SK-N-SH (cell line): ENCODE measurements at regions not wholly inside any gene's neighbourhood (a gene's known extent, or its start where the extent isn't known, plus 50 kb on each side); places are given as distances from the start of the nearest gene placed in this dataset.

Source experiments
- CTCF ChIA-PET: fragments of 300-600, 350-600 bp; formaldehyde crosslinking; extraction: SDS; loops from one replicate; lab custom pipeline; 2021; lab: Yijun Ruan, JAX
- POLR2A ChIA-PET: fragments of 350-600 bp; sonication (Branson Sonifier 250); formaldehyde crosslinking; extraction: SDS; loops from one replicate; lab custom pipeline; 2020; ENCODE audit warnings: antibody characterized with exemption, inconsistent platforms; lab: Yijun Ruan, JAX
- DNase-seq: peaks from one replicate; pipeline ENCODE4 v3.0.0; 2012
- H2AFZ ChIP-seq: fragments of 200-600 bp; sonication (generic); 2 replicates; pipeline ENCODE4 v1.8.1; 2016; ENCODE audit warnings: antibody characterized with exemption, mild to moderate bottlenecking, low read depth
- H3F3A ChIP-seq: fragments of 200-600 bp; sonication (generic); replicated peaks from 2 replicates; pipeline ENCODE3; 2016; ENCODE audit warnings: antibody characterized with exemption, mild to moderate bottlenecking; ENCODE audit not compliant: insufficient read depth
- H3K27ac ChIP-seq, 2 experiments: fragments of 200-500 bp in 1 of 2; fragments of 200-600 bp in 1 of 2; sonication (Bioruptor generic) in 1 of 2; sonication (generic), shearing (Covaris generic) in 1 of 2; 2 replicates each; pipeline versions ENCODE4 v1.5.1 to v1.6.1; 2014 to 2016; ENCODE audit warnings: low read depth in 2 of 2, inconsistent platforms in 1 of 2, low read length in 1 of 2, mild to moderate bottlenecking in 1 of 2, mixed read lengths in 1 of 2
- H3K27me3 ChIP-seq: fragments of 200-600 bp; sonication (generic), shearing (Covaris generic); 2 replicates; pipeline ENCODE4 v1.6.1; 2016; ENCODE audit warnings: mixed run types; ENCODE audit not compliant: insufficient read depth
- H3K36me3 ChIP-seq, 2 experiments: fragments of 200-500 bp in 1 of 2; fragments of 200-600 bp in 1 of 2; sonication (Bioruptor generic) in 1 of 2; sonication (generic) in 1 of 2; replicated peaks in 1 of 2; 2 replicates each; pipeline versions ENCODE3 to v1.5.1; 2014 to 2016; ENCODE audit warnings: low read length in 1 of 2, mild to moderate bottlenecking in 1 of 2; ENCODE audit not compliant: insufficient read depth in 2 of 2, control insufficient read depth in 1 of 2
- H3K4me1 ChIP-seq, 2 experiments: fragments of 200-500 bp in 1 of 2; fragments of 200-600 bp in 1 of 2; sonication (Bioruptor generic) in 1 of 2; sonication (generic), shearing (Covaris generic) in 1 of 2; 2 replicates each; pipeline versions ENCODE4 v1.5.1 to v1.6.1; 2014 to 2016; ENCODE audit warnings: low read depth in 1 of 2, low read length in 1 of 2, mixed run types in 1 of 2; ENCODE audit not compliant: insufficient read depth in 2 of 2, control insufficient read depth in 1 of 2
- H3K4me2 ChIP-seq: fragments of 200-600 bp; sonication (generic), shearing (Covaris generic); 2 replicates; pipeline ENCODE4 v1.6.1; 2017; ENCODE audit warnings: mixed run types
- H3K4me3 ChIP-seq, 2 experiments: fragments of 200-500 bp in 1 of 2; fragments of 200-600 bp in 1 of 2; sonication (Bioruptor generic) in 1 of 2; sonication (generic), shearing (Covaris generic) in 1 of 2; 2 replicates each; pipeline versions ENCODE4 v1.5.1 to v1.8.1; 2014 to 2016; ENCODE audit warnings: low read depth in 2 of 2, inconsistent platforms in 1 of 2, low read length in 1 of 2, mild to moderate bottlenecking in 1 of 2, mixed read lengths in 1 of 2, moderate library complexity in 1 of 2
- H3K79me2 ChIP-seq: fragments of 200-600 bp; sonication (generic); 2 replicates; pipeline ENCODE4 v1.8.1; 2017; ENCODE audit warnings: mild to moderate bottlenecking; ENCODE audit not compliant: insufficient read depth
- H3K9ac ChIP-seq: fragments of 200-600 bp; sonication (generic); 2 replicates; pipeline ENCODE4 v1.6.1; 2017; ENCODE audit warnings: mixed run types
- H3K9me2 ChIP-seq: fragments of 200-600 bp; sonication (generic); 2 replicates; pipeline ENCODE4 v1.6.1; 2017; ENCODE audit warnings: mixed run types
- H3K9me3 ChIP-seq: fragments of 200-600 bp; sonication (generic); 2 replicates; pipeline ENCODE4 v1.6.1; 2017; ENCODE audit warnings: mixed run types, mild to moderate bottlenecking, moderate library complexity
- H4K20me1 ChIP-seq: fragments of 200-600 bp; sonication (generic); 2 replicates; pipeline ENCODE4 v1.6.1; 2017; ENCODE audit warnings: mild to moderate bottlenecking, mixed run types; ENCODE audit not compliant: insufficient read depth
- CHD2 ChIP-seq: fragments of 150-350 bp; IDR thresholded peaks from 2 replicates; pipeline ENCODE4 v1.6.1; 2018; ENCODE audit warnings: low read length; ENCODE audit not compliant: partially characterized antibody
- EP300 ChIP-seq, 2 experiments: IDR thresholded peaks; 2 replicates each; pipeline versions ENCODE4 v1.4.0 to v1.6.1; 2012; ENCODE audit warnings: borderline replicate concordance in 1 of 2, low read depth in 1 of 2, low read length in 1 of 2
- EZH2phosphoT487 ChIP-seq: fragments of 200-600 bp; sonication (generic); IDR thresholded peaks from 2 replicates; pipeline ENCODE4 v1.6.1; 2017; ENCODE audit warnings: low read depth, mixed run types, mild to moderate bottlenecking, antibody characterized with exemption, moderate library complexity, borderline replicate concordance
- FOXJ3 ChIP-seq: sonication (generic); formaldehyde crosslinking; IDR thresholded peaks from 2 replicates; pipeline ENCODE4 v1.5.1; 2020; ENCODE audit warnings: mild to moderate bottlenecking, missing genetic modification reagents
- GABPA ChIP-seq: IDR thresholded peaks from 2 replicates; pipeline ENCODE4 v1.4.0; 2012; ENCODE audit warnings: low read depth, mild to moderate bottlenecking
- GATA2 ChIP-seq: sonication (generic); formaldehyde crosslinking; IDR thresholded peaks from 2 replicates; pipeline ENCODE4 v1.5.0; 2020; ENCODE audit warnings: mild to moderate bottlenecking, missing genetic modification reagents
- IRF3 ChIP-seq: fragments of 150-350 bp; IDR thresholded peaks from 2 replicates; pipeline ENCODE4 v1.6.1; 2016; ENCODE audit warnings: mild to moderate bottlenecking, low read depth, low read length
- JUND ChIP-seq: IDR thresholded peaks from 2 replicates; pipeline ENCODE4 v1.4.0; 2012
- MAX ChIP-seq: IDR thresholded peaks from 2 replicates; pipeline ENCODE4 v1.4.0; 2012; ENCODE audit warnings: low read depth
- MXI1 ChIP-seq: IDR thresholded peaks from 2 replicates; pipeline ENCODE4 v1.6.1; 2012; ENCODE audit warnings: mild to moderate bottlenecking, low read depth, low read length, improper control_type of control experiment
- NRF1 ChIP-seq: IDR thresholded peaks from 2 replicates; pipeline ENCODE4 v1.6.1; 2012; ENCODE audit warnings: low read depth, mild to moderate bottlenecking, low read length
- PBX3 ChIP-seq: IDR thresholded peaks from 2 replicates; pipeline ENCODE4; 2012
- POLR2AphosphoS5 ChIP-seq: IDR thresholded peaks from 2 replicates; pipeline ENCODE4 v1.6.1; 2012; ENCODE audit warnings: low read depth, low read length
- RAD21 ChIP-seq: IDR thresholded peaks from 2 replicates; pipeline ENCODE4 v1.6.1; 2012; ENCODE audit warnings: mild to moderate bottlenecking, low read length
- RCOR1 ChIP-seq: fragments of 150-350 bp; IDR thresholded peaks from 2 replicates; pipeline ENCODE4 v1.6.1; 2017; ENCODE audit warnings: antibody characterized with exemption, low read length
- RFX5 ChIP-seq: IDR thresholded peaks from 2 replicates; pipeline ENCODE4 v1.6.1; 2012; ENCODE audit warnings: mild to moderate bottlenecking, improper control_type of control experiment, low read length
- SIN3A ChIP-seq: IDR thresholded peaks from 2 replicates; pipeline ENCODE4 v1.6.1; 2012; ENCODE audit warnings: low read depth, mild to moderate bottlenecking, low read length, moderate library complexity, borderline replicate concordance
- TCF12 ChIP-seq: IDR thresholded peaks from 2 replicates; pipeline ENCODE4 v1.4.0; 2012
- USF1 ChIP-seq: IDR thresholded peaks from 2 replicates; pipeline ENCODE4 v1.4.0; 2012; ENCODE audit warnings: low read depth, borderline replicate concordance
- USF2 ChIP-seq: fragments of 150-350 bp; IDR thresholded peaks from 2 replicates; pipeline ENCODE4 v1.6.1; 2017; ENCODE audit warnings: antibody characterized with exemption, low read length, low read depth, borderline replicate concordance
- YY1 ChIP-seq: IDR thresholded peaks from 2 replicates; pipeline ENCODE4 v1.4.0; 2012; ENCODE audit warnings: low read depth, mild to moderate bottlenecking
- ZBTB33 ChIP-seq: IDR thresholded peaks from 2 replicates; pipeline ENCODE4 v1.4.0; 2012; ENCODE audit warnings: low read depth, borderline replicate concordance
- WGBS: methylation state at CpG from one replicate; pipeline ENCODE4 v1.1.6; 2017; ENCODE audit warnings: low lambda C conversion rate; 5-methylcytosine and 5-hydroxymethylcytosine counted together

- no peak for TF ChIP-seq USF1
These were observed 607.1 kb downstream of the TLE1 start (continued) for GRCh38 chr9:81082221-81082620.

- Histone ChIP-seq H4K20me1 (no peaks in the 10 kb centered on the region), H3K9ac (no peak overlapping the region), H3K4me2 (no peak overlapping the region), H3K36me3 (no peaks in the 10 kb centered on the region), H3K9me2 (no peaks in the 10 kb centered on the region), H3K4me3 (no peak overlapping the region), H3K4me1 (no peaks in the 10 kb centered on the region; a peak in 1 of 4 replicates), H3K9me3 (no peaks in the 10 kb centered on the region)
- CTCF ChIA-PET = interaction anchor here (0.8 kb wide), 1 partner anchor 27 kb away, joined by 3 read pairs; no protein-coding TSS in a partner anchor
- POLR2A ChIA-PET = no interaction called here
- TF ChIP-seq USF2 (no peak), RAD21 (no peak), EZH2phosphoT487 (no peak)
- TF ChIP-seq, all 33 proteins: peak for 0
- no peak for DNase-seq
- Histone ChIP-seq H3K27me3 (no peaks in the 10 kb centered on the region), H3K79me2 (no peaks in the 10 kb centered on the region), H3K27ac (no peak overlapping the region), H2AFZ (no peak overlapping the region), H3F3A (peaks cover 6% of the 10 kb centered on the region)
These were observed 608.4 kb downstream of the TLE1 start for GRCh38 chr9:81080900-81081299.

- Histone ChIP-seq H4K20me1 (no peaks in the 10 kb centered on the region), H3F3A (peaks cover 6% of the 10 kb centered on the region), H3K9me2 (no peaks in the 10 kb centered on the region), H3K4me3 (no peak overlapping the region), H3K9me3 (no peaks in the 10 kb centered on the region), H2AFZ (no peak overlapping the region), H3K4me1 (no peaks in the 10 kb centered on the region; a peak in 1 of 4 replicates), H3K4me2 (no peak overlapping the region), H3K9ac (no peak overlapping the region), H3K27me3 (no peaks in the 10 kb centered on the region), H3K36me3 (no peaks in the 10 kb centered on the region), H3K27ac (no peak overlapping the region), H3K79me2 (no peaks in the 10 kb centered on the region)
- POLR2A ChIA-PET = no interaction called here
- CTCF ChIA-PET = interaction anchor here (0.8 kb wide), 1 partner anchor 26 kb away, joined by 3 read pairs; no protein-coding TSS in a partner anchor
- 70% methylated on average over 2 of the region's 2 CpGs for WGBS
- DNase-seq = no peak
- TF ChIP-seq TCF12 (no peak), IRF3 (no peak), RCOR1 (no peak), YY1 (no peak), EP300 (IDR thresholded peaks at IDR 0.05; ENCODE audit: borderline replicate concordance in 1 of 2, low read depth in 1 of 2, low read length in 1 of 2) (no peak), ZBTB33 (no peak), JUND (no peak), PBX3 (no peak), MXI1 (no peak), FOXJ3 (CRISPR knock-in tag) (no peak), SIN3A (no peak), GATA2 (CRISPR knock-in tag) (no peak), RFX5 (no peak), MAX (no peak), GABPA (no peak), CHD2 (no peak), POLR2AphosphoS5 (no peak), NRF1 (no peak)
These were observed 609.2 kb downstream of the TLE1 start for GRCh38 chr9:81080185-81080584.
